ENCODE measurements at regions not wholly inside any gene's neighbourhood (a gene's known extent, or its start where the extent isn't known, plus 50 kb on each side); places are given as distances from the start of the nearest gene placed in this dataset.

DNA sequence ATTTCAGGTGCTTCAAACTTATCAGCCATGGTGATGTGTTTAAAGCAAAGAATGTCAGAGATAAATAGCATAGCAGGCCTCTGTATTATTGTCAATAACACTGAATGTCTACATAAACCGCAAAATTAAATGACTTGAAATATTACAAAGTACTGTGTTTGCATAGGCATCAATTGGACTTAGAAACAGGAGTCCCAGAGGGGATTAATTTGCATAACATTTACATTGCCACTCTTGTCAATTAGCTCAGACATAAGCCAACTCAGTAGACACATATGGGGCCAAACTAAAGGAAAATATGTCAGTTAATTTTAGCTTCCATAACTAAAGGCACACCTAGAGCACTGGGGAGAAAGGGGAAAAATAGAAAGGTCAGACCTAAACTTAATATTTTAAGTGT is 814.5 kb upstream of the NEGR1 start:
- no peak for DNase-seq
- no peak overlapping the region for H3K4me3 Mint-ChIP-seq (ENCODE audit: unreplicated experiment)
- peaks cover 11% of the 10 kb centered on the region for H3K4me1 Mint-ChIP-seq (ENCODE audit: low read depth, unreplicated experiment)
- no peaks in the 10 kb centered on the region for H3K9me3 Mint-ChIP-seq (ENCODE audit: unreplicated experiment)
- H3K27me3 Mint-ChIP-seq (ENCODE audit: unreplicated experiment): no peaks in the 10 kb centered on the region
- peaks cover 4% of the 10 kb centered on the region for H3K36me3 Mint-ChIP-seq (ENCODE audit: unreplicated experiment)
- H3K27ac Mint-ChIP-seq (ENCODE audit: unreplicated experiment): no peak overlapping the region
- TF ChIP-seq, protein P1, sequence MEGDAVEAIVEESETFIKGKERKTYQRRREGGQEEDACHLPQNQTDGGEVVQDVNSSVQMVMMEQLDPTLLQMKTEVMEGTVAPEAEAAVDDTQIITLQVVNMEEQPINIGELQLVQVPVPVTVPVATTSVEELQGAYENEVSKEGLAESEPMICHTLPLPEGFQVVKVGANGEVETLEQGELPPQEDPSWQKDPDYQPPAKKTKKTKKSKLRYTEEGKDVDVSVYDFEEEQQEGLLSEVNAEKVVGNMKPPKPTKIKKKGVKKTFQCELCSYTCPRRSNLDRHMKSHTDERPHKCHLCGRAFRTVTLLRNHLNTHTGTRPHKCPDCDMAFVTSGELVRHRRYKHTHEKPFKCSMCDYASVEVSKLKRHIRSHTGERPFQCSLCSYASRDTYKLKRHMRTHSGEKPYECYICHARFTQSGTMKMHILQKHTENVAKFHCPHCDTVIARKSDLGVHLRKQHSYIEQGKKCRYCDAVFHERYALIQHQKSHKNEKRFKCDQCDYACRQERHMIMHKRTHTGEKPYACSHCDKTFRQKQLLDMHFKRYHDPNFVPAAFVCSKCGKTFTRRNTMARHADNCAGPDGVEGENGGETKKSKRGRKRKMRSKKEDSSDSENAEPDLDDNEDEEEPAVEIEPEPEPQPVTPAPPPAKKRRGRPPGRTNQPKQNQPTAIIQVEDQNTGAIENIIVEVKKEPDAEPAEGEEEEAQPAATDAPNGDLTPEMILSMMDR (IDR thresholded peaks at IDR 0.05; ENCODE audit: partially characterized antibody, unreplicated experiment): no peak

DNA sequence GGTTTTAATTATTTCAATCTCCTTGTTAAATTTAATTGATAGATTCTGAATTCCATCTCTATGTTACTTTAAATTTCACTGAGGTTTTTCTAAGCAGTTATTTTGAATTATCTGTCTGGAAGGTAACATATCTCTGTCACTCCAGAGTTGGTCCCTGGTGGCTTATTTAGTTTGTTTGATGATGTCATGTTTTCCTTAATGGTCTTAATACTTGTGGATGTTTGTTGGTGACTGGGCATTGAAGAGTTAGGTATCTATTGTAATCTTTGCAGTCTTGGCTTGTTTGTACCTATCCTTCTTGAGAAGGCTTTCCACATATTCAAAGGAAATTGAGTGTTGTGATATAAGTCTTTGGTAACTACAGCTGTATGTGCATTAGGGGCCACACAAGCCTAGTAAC is 810.0 kb upstream of the NEGR1 start:
- H3K27ac Mint-ChIP-seq (ENCODE audit: unreplicated experiment): no peak overlapping the region
- H3K36me3 Mint-ChIP-seq (ENCODE audit: unreplicated experiment): no peaks in the 10 kb centered on the region
- no peaks in the 10 kb centered on the region for H3K9me3 Mint-ChIP-seq (ENCODE audit: unreplicated experiment)
- H3K4me3 Mint-ChIP-seq (ENCODE audit: unreplicated experiment): no peak overlapping the region
- TF ChIP-seq, protein P1 (IDR thresholded peaks at IDR 0.05; ENCODE audit: partially characterized antibody, unreplicated experiment): no peak
- peaks cover 9% of the 10 kb centered on the region for H3K4me1 Mint-ChIP-seq (ENCODE audit: low read depth, unreplicated experiment)
- H3K27me3 Mint-ChIP-seq (ENCODE audit: unreplicated experiment): no peaks in the 10 kb centered on the region
- no peak for DNase-seq

GRCh38 chr1:73066866-73067265 is 784.5 kb upstream of the NEGR1 start:
- Mint-ChIP-seq H3K27ac (ENCODE audit: unreplicated experiment) (peak overlapping the region; percentile 80), H3K4me1 (ENCODE audit: low read depth, unreplicated experiment) (peaks cover 12% of the 10 kb centered on the region), H3K9me3 (ENCODE audit: unreplicated experiment) (peaks cover 2% of the 10 kb centered on the region), H3K36me3 (ENCODE audit: unreplicated experiment) (no peaks in the 10 kb centered on the region), H3K27me3 (ENCODE audit: unreplicated experiment) (no peaks in the 10 kb centered on the region), H3K4me3 (ENCODE audit: unreplicated experiment) (no peak overlapping the region)
- DNase-seq: no peak
- TF ChIP-seq, protein P1 (IDR thresholded peaks at IDR 0.05; ENCODE audit: partially characterized antibody, unreplicated experiment): no peak

DNA sequence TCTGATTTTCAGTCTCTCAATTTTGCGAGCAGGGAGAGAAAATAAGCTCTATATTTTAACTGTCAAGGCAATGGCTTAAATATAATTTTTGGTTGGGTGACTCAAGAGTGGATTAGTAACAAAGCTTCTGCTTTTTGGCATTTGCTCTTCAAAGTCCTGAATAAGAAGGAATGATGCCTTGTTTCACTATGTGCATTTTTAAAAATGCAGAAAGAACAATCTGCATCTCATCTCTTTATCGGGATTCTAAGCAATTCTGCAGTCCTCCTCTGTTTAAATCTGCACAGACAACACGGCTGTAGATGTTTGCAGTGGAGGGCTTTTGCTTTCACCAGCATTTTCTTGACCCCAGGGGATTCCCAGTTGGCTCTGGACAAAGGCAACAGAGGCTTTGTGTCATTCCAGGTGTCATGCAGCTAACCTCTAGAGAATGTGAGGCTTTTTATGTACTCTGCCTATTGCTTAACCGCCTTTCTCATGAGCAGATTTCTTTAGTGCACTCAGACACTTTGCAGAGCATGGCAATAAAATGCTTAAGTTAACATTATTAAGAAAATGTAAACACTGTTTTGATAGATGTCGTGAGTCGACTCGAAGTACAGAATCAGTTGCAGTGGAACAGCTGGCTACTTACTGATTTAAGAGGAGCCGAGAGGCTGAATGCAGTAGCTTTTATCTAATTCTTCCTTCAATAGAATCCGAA is 783.2 kb upstream of the NEGR1 start:
- H3K9me3 Mint-ChIP-seq (ENCODE audit: unreplicated experiment): peaks cover 2% of the 10 kb centered on the region
- peak overlapping the region; percentile 67 for H3K4me3 Mint-ChIP-seq (ENCODE audit: unreplicated experiment)
- TF ChIP-seq, protein P1 (IDR thresholded peaks at IDR 0.05; ENCODE audit: partially characterized antibody, unreplicated experiment): no peak
- H3K4me1 Mint-ChIP-seq (ENCODE audit: low read depth, unreplicated experiment): peaks cover 12% of the 10 kb centered on the region
- peaks cover 8% of the 10 kb centered on the region for H3K36me3 Mint-ChIP-seq (ENCODE audit: unreplicated experiment)
- DNase-seq: peak; percentile 56
- H3K27me3 Mint-ChIP-seq (ENCODE audit: unreplicated experiment): no peaks in the 10 kb centered on the region
- peak overlapping the region; percentile 95 for H3K27ac Mint-ChIP-seq (ENCODE audit: unreplicated experiment)

GRCh38 chr1:73056826-73057225 is 774.5 kb upstream of the NEGR1 start:
- peaks cover 8% of the 10 kb centered on the region for H3K36me3 Mint-ChIP-seq (ENCODE audit: unreplicated experiment)
- H3K9me3 Mint-ChIP-seq (ENCODE audit: unreplicated experiment): no peaks in the 10 kb centered on the region
- no peak for DNase-seq
- no peaks in the 10 kb centered on the region for H3K27me3 Mint-ChIP-seq (ENCODE audit: unreplicated experiment)
- no peaks in the 10 kb centered on the region for H3K4me1 Mint-ChIP-seq (ENCODE audit: low read depth, unreplicated experiment)
- no peak overlapping the region for H3K4me3 Mint-ChIP-seq (ENCODE audit: unreplicated experiment)
- TF ChIP-seq, protein P1 (IDR thresholded peaks at IDR 0.05; ENCODE audit: partially characterized antibody, unreplicated experiment): no peak
- H3K27ac Mint-ChIP-seq (ENCODE audit: unreplicated experiment): no peak overlapping the region

Measured in glutamatergic neuron (in vitro differentiated cells).